ENCODE measurements at regions not wholly inside any gene's neighbourhood (a gene's known extent, or its start where the extent isn't known, plus 50 kb on each side); places are given as distances from the start of the nearest gene placed in this dataset.
A peak's percentile ranks its signal among the peaks of the same experiment; 100 is the strongest.

DNA sequence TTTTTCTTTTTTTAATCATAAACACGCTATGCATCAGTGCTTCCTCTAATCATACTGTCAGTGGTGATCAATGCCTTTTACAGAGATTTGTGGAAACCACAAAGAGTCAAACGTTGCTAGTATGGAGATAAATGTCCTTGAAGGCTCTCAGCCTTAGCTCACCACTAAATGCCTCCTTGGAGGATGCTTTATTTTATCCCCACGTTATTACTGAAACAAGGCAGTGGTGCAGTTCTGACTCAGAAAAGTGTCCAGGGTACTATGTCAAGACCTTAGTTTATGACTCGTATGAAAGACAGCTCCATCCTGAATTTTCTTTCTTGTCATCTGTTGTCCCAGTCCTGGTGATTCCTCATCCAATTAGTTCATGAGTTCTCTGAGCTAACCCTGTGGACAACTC is 1146.7 kb downstream of the IGSF11 start:
- intact Hi-C loops (cut with DNase I), result no loop called here
- Histone ChIP-seq H3K36me3 (no peaks in the 10 kb centered on the region), H3K4me1 (no peaks in the 10 kb centered on the region), H3K9me3 (no peaks in the 10 kb centered on the region), H3K27me3 (ENCODE audit: low read depth) (no peaks in the 10 kb centered on the region), H3K27ac (no peak overlapping the region), H3K4me3 (no peak overlapping the region)
- no peak for DNase-seq
- ATAC-seq, result no peak
- TF ChIP-seq, protein P1, sequence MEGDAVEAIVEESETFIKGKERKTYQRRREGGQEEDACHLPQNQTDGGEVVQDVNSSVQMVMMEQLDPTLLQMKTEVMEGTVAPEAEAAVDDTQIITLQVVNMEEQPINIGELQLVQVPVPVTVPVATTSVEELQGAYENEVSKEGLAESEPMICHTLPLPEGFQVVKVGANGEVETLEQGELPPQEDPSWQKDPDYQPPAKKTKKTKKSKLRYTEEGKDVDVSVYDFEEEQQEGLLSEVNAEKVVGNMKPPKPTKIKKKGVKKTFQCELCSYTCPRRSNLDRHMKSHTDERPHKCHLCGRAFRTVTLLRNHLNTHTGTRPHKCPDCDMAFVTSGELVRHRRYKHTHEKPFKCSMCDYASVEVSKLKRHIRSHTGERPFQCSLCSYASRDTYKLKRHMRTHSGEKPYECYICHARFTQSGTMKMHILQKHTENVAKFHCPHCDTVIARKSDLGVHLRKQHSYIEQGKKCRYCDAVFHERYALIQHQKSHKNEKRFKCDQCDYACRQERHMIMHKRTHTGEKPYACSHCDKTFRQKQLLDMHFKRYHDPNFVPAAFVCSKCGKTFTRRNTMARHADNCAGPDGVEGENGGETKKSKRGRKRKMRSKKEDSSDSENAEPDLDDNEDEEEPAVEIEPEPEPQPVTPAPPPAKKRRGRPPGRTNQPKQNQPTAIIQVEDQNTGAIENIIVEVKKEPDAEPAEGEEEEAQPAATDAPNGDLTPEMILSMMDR (IDR thresholded peaks at IDR 0.05), result no peak

DNA sequence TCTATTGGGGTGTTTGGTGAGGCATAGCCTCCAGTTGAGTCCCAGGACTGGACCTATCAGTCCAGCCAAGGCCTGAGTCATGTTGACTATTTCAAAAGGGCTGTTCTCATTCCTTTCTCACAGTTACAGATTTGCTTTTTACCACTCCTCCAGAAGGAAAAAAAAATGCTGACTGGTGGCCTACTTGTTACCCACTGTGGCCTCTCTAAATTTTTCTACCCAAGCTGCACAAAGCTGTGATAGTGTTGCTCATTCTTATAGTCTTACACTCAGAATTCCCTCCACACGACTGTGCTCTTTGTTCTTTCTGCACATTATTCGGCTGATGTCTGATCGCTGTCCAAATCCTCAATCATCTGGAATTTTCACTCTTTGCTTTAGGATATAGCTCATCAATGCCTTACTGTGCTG is 1142.2 kb downstream of the IGSF11 start:
- intact Hi-C loops (cut with DNase I), result no loop called here
- Histone ChIP-seq H3K27me3 (ENCODE audit: low read depth) (no peaks in the 10 kb centered on the region), H3K4me3 (no peak overlapping the region), H3K36me3 (no peaks in the 10 kb centered on the region), H3K27ac (no peak overlapping the region), H3K9me3 (peaks cover 3% of the 10 kb centered on the region), H3K4me1 (no peaks in the 10 kb centered on the region)
- ATAC-seq (peak in 1 of 2 donors; percentile 19), DNase-seq (no peak)
- TF ChIP-seq, protein P1 (IDR thresholded peaks at IDR 0.05), result no peak

DNA sequence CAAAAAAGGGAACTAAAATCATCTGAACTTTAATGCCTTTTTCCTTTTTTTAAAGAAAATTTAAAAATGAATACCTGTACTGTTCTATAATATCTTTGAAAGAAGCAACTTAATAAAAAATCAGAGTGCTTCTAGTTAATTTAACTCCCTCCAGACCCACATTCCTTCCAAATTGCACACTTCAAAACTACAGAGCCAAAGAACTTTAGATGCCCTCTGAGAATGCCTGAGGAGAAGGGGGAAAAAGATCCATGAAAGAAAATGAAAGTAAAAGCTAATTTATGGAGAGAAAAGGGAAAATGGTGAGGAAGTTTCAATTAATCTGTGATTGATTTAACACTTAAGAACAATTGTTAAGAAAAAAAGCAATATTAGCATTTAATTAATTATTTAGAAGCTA is 1141.6 kb downstream of the IGSF11 start:
- no peaks in the 10 kb centered on the region for H3K27me3 ChIP-seq (ENCODE audit: low read depth)
- TF ChIP-seq, protein P1 (IDR thresholded peaks at IDR 0.05), result no peak
- H3K9me3 ChIP-seq, result peaks cover 7% of the 10 kb centered on the region
- no peak overlapping the region for H3K4me3 ChIP-seq
- no peak overlapping the region for H3K27ac ChIP-seq
- H3K4me1 ChIP-seq, result no peaks in the 10 kb centered on the region
- no peak for DNase-seq
- intact Hi-C loops (cut with DNase I), result no loop called here
- no peaks in the 10 kb centered on the region for H3K36me3 ChIP-seq
- ATAC-seq, result no peak

DNA sequence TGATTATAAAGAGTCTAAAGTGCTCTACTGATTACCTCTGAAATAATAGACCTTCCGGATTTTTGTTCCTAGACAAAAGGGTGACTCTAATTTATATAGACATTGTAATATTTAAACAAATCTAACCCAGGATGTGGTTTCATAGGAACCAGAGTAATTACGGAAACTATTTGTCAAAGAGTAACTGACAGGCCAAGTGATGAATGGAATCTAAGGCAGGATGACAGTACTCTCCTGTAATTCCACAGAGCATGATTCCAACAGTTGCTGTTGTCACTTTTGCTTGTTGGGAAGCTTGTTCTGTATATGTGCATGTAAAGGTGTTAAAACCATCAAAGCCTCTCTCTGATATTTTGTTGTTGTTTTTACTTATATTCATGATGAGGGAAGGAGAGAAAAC is 1141.0 kb downstream of the IGSF11 start:
- Histone ChIP-seq H3K27me3 (ENCODE audit: low read depth) (no peaks in the 10 kb centered on the region), H3K9me3 (peaks cover 7% of the 10 kb centered on the region), H3K4me1 (no peaks in the 10 kb centered on the region), H3K4me3 (no peak overlapping the region), H3K27ac (no peak overlapping the region), H3K36me3 (no peaks in the 10 kb centered on the region)
- ATAC-seq (no peak), DNase-seq (no peak)
- TF ChIP-seq, protein P1 (IDR thresholded peaks at IDR 0.05), result no peak
- intact Hi-C loops (cut with DNase I), result no loop called here

DNA sequence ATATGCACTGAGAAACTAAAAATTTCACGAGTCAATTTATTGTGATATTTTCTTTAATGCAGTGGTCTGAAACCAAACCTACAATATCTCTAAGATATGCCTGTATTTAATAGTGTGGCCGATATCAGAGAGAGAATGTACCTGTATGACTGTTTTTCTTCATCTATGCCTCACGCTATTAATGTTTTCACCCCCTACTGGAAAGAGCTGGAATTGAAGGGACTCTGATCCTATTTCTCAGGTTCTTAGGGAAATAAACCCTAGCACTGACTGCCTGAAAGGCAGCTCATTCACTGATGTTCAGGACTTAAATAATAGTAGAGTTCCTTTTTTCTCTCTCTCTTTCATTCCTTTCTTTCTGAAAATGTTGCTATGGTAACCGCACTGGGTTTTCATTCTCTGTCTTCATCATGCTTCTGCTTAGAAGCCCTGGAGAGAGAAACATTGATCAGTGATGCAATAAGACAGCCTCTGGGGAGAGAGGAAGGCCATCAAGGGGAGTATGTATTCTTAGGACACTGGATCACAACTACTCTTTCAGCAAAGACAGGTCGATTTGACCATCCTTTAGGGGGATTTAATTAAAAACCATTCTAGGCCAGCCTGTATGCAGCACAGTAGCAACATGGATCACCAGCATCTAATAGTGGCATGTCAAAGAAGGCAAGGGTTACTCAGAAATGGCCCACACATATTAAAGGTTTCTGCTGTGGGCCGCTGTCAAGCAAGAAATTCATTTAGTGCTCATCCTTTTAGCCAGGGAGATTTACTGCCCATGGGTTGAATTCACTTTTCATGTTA is 1135.7 kb downstream of the IGSF11 start:
- no peak overlapping the region for H3K4me3 ChIP-seq
- ATAC-seq, result no peak
- TF ChIP-seq, protein P1 (IDR thresholded peaks at IDR 0.05), result peak; percentile 21
- intact Hi-C loops (cut with DNase I), result no loop called here
- no peak overlapping the region for H3K27ac ChIP-seq
- no peaks in the 10 kb centered on the region for H3K4me1 ChIP-seq
- H3K9me3 ChIP-seq, result peaks cover 7% of the 10 kb centered on the region
- no peaks in the 10 kb centered on the region for H3K36me3 ChIP-seq
- DNase-seq, result no peak
- no peaks in the 10 kb centered on the region for H3K27me3 ChIP-seq (ENCODE audit: low read depth)

All from lower lobe of right lung (tissue), 2 donors.